ENCODE measurements at regions not wholly inside any gene's neighbourhood (a gene's known extent, or its start where the extent isn't known, plus 50 kb on each side); places are given as distances from the start of the nearest gene placed in this dataset.
A peak's percentile ranks its signal among the peaks of the same experiment; 100 is the strongest.

DNA sequence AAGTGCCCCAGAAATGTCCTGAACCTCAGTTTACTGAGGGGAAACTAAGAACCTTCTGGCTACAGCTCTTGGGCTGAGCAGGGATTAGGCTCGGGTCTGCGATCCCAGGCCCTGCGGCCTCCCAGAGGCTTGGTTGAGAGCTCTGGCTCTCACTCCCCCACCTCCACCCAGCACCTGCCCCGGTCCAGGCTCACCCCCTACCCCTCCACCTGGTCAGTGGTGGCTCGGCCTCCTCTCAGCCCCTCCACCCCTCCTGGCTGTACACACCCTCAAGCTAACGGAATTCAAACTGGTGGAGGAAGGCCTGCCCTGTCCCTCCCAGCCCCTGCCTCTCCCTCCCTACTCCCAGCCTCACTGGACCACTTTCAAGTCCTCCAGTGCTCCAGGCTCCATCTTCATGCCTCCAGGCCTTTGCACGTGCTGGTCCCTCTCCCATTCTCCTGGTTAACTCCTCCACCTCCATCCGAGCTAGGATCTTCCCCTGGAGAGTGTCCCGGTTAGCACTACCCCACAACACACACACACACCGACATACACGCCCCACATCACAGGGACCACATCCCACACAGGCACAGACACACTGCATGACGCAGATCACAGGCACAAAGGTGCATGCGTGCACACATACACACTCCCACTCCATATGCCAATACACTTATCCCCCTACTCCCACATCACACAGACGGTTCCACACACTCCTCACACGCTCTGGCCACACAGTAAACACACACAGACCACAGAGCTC, 130.9 kb downstream of the C9orf50 start:
- no peak for DNase-seq (ENCODE audit: low read depth)

DNA sequence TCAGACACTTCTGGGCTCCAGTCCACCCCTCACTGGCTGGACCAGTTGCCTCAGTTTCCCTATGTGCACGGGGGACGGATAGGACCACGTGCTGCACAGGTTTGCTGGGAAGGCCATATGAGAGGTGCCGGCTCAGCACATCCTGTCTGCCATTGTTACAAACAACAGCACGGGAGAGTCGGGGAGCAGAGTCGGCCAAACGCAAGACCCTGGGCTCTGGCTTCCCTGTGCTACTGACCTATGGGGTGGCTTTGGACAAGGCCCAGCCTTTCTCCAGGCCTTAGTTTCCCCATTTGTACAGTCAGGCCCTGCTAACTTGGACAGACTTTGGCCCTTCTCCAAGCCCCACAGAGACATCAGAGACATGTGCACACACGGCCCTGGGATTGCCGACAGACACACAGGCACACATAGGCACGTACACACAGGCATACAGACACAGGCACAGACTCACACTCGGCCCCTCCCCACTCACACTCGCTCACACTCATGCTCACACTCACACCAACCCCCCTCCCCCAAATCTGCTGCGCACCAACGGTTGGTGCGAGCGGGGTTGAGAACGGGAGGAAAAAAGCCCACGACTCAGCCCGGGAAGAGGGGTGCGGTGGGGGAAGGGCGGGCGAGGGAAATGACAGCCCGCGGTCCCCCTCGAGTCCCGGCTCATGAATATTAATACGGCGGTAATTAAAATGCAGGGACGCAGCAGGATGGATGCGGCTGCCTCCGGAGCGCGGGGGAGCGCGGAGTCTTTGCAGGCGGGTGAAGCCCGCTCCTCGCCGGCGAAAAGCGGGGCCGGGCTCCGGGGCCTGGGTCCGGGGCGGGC, 133.0 kb downstream of the C9orf50 start:
- peak; percentile 68 for DNase-seq (ENCODE audit: low read depth)

DNA sequence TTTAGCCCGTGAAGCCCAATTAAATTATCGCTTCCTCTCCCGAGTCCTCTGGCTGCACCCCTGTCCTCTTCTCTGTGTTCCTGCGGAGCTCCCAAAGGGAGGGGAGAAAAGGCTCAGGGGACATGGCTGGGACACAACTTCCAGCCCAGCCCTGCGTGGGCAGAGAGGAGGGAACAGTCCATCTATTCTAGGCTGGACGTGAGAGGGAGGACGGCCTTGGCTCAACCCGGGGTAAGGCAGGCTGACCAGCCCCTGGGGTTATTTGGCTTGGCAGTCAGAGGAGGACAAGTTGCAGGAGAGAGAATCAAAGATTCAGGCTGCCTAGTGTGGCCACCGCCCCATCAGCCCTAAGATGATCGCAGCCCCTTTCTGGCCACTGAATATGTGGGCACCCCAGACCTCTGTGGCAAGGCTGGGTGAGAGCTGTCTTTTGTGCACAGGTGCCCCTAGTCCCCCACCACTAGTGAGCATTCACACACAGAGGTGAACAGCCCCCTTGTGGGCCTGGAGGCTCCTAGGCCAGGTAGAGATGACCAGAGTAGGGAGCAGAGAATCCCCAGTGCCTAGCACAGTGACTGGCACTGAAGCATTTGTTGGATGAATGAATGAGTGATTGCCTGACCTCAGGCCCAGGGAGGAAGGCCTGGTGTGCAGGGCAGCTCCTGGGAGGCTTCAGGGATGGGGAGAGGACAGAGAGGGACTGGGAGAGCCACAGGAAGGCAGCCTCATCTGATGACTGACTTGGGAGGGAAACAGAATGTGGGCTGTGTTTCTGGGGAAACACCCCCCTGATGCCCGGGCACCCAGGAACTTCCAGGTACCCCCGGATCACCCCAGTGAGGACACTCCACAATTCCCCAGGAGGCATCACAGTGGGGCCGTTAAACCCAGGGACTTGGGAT, 133.9 kb downstream of the C9orf50 start:
- peak; percentile 94 for DNase-seq (ENCODE audit: low read depth)

DNA sequence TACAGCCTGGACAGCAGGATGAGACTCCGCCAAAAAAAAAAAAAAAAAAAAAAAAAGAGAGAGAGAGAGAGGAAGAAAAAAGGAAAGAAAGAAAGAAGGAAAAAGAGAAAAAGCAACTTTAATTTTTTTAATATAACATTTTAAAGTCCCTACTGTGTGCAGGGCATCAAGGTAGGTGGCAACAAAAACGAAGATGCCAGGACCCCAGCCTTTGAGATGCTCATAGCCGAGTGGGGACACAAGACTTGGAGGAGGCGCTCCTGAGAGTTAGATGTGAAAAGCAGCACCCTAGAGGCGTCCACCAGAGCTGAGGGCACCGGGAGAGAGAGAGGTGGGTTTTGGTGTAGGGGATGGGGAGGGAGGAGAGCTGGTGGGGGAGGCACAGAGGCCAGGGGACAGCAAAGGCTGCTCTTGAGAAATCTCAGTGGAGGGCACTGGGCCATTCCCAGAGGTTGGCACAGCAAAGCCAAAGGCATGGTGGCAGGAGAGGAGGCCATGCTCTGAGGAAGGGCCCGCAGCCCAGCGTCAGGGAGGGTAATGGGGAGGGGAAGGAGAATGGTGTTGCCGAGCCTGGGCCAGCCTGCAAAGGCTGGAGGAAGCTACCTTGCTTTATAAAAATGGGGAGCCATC, 135.6 kb downstream of the C9orf50 start:
- no peak for DNase-seq (ENCODE audit: low read depth)

DNA sequence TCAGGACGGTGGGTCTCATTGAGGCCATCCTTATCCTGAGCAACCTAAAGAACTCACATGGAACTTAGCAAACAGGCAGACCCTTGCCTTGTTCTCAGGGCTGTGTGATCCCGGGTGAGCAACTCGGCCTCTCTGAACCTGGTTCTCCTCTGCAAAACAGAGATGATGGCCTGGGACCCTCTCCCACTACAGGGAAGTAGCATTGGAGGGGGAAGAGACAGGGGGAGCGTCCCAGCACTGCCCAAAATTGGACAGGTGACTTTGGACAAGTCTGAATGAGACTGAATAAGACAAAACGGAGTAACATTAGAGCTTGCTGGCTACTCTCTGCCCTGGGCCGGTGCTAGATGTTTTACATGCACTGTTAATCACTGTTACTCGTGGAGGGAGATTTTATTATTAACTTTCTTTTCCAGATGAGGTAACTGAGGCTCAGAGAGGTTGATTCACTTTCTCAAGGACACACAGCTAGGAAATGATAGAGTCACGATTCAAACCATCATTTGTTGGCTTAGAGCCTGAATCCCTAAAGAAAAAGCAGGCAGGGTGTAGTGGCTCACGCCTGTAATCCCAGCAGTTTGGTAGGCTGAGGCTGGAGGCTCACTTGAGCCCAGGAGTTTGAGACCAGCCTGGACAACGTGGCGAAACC, 136.4 kb downstream of the C9orf50 start:
- no peak for DNase-seq (ENCODE audit: low read depth)

DNA sequence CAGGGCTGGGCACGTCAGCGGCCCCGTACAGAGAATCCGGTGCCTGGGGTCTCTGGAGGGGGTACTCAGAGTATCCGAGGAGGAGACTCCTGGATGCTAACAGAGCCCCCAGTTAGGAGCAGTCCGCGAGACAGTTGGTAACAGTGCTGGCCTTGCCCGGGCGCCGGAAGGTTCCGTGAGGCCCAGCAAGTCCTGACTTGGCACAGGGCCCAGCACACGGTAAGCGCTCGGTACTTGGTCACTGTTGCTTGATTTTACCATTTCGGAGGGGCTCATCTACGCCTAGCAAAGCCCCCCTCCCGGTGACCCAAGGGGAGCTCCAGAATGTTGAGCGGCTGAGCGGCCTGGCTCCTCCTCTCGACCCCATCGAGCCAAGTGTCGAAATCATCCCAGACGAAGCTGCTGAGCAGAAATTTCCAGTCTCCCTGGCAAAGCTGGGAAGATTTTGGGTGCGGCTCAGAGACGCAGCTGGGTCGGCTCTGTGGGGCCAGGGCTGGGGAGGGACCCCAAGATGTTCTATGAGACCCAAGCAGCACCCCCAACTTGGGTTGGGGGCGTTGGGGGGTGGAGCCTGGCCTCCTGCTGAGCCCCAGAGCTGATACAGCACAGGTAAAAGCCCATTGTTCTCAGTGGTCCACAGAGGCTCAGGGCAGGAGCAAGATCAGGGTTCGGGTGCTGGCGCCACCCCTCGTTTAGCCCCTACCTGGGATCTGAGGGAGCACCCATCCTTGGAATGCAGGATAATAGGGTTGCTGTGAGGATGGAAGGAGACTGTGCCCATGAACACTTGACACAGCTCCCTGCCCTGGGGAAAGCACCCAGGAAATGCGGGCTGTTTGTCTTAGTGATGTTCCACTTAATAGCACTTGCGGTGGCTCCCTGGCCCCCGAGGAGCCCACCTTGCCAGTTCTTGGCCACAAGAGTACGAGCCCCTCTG, 137.2 kb downstream of the C9orf50 start:
- DNase-seq (ENCODE audit: low read depth) = peak; percentile 88

DNA sequence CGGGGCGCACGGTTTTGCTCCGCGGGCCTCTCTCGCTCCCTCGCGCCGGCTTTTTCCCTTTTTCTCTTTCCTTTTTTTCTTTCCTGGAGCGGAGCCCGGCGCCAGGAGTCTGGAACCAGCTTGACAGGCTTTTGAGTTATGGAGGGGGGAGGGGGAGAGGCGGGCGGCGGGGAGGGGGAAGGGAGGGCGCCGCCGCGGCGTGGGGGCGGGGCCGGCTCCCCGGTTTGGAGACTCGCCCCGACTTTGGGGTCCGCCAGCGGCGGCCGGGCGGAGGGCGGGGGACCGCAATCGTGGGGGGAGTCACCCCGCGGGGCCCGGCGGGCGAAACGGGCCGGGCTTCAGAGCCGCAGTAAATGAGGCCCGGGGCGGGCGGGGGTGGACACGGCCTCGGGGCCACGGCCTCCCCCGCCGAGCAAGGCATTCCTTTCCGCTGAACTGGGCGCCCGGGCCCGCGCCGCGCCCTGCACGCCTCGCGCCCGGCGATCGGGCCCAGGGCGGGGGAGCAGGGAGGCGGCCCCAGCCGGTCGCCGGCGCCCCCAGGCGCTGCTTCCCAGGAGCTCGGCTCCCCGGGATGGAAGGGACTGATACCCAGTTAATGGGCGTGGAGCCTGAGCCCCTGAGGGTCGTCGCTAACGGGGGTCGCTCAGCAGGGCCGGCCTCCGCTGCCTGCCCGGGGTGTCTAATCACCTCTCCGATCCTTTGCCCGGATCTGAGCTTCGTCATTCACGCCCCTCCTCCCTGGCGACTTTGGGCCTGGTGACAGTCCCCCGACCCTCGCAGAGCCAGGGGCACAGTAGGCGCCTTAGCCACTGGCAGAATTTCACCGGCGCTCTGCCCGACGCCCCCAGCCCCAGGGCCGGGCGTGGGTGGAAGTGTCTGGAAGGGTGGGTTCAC, 138.1 kb downstream of the C9orf50 start:
- peak; percentile 95 for DNase-seq (ENCODE audit: low read depth)

DNA sequence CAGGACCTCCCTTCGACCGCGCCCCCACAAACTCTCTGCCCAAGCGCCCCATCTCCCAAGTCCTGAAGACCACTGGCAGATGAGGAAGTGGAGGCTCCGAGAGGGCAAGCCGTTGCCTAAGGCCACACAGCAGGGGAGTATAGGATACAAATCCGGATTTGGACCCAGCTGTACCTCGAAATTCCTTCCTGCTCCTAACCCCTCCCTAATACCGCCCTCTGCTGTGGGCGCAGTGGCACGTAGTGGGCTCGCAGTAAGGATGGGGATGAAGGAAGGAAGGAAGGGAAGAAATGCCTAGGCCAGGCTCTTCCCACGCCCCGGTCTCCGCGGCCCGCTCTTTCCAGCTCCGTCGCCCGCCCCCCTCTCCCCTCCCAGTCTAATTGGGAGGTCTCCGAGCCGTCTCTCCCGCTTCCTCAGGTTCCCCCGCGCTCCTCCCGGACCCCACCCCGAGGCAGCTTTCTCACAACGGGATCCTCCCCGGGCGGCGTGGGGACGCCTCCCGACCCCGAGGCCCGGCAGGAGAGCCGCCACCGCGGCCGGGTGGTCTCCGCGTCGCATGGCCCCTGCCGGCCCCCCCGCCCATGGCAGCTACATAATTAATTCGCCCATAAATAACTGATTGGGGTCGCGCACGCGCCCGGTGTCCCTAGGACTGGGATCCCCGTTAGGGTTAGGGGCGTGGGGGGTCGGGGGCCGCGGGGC, 138.9 kb downstream of the C9orf50 start:
- DNase-seq (ENCODE audit: low read depth) = peak; percentile 60

DNA sequence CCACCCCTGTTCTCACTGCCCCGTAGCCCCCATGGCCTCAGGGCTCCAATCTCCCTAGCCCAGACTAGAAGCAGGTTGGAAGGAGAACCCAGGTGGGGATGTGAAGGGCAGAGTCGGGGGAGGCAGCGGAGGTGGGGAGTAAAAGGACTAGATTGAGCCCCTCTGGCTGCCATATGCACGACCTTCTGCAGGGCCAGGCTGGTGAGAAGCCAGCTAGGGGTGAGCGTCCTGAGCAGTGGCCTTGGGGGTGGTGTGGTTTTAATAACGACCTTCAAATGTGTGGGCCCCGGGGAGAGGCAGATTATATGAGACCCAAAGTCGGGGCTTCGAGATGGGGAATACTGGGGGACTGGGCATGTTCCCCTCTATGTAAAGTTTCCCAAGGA, 139.5 kb downstream of the C9orf50 start:
- no peak for DNase-seq (ENCODE audit: low read depth)

DNA sequence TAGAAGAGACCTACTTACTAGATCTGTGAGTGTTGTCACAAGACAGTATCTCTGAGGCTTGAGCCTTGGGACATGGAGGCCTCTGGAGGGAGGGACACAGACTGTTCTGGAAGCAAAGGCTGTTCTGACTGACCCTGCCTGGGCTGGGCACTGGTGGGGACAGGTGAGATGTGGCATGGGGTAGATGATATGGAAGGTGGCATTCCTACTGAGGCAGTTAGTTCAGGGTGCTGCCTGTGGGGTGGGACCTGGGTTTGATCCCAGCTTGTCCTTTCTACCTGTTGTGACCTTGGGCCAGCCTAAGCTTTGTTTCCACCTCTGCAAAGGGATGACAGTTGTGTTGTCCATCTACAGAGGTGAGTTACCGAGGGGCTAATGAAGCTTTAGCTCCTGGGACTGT, 140.2 kb downstream of the C9orf50 start:
- DNase-seq (ENCODE audit: low read depth) = no peak

DNA sequence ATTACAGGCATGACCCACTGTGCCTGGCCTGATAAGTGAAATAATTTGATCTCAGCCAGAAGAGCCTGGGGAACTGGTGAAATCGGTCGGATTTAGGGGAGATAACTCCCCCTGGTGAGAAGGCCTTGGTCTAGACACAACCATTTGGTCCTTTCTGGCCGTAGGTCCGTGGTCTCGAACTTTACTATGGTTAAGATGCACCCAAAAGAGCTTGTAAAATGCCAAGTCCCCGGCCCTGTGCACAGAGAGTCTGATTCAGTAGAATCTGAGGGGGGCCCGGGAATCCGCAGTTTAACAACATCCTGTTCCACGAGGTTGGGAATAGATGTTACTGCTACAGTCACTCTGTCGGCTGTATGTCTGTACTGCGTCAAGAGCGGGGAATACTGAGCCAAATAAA, 140.7 kb downstream of the C9orf50 start:
- DNase-seq (ENCODE audit: low read depth) = no peak

DNA sequence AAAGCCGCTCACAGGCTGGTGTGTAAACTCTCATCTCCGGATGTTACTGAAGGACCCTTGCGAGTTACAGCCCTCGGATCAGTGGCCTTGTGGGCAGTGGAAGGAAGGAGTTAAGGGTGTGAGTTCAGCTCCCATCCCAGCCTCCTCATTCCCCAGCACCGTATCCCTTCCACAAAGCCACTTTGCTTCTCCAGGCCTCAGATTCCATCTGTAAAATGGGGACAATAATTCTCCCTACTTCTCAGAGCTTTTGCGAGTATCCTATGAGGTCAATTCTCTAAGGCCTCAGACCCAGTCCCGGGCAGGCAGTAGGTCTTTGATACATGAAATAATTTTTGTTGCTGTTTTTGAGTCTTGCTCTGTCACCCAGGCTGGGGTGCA, 141.3 kb downstream of the C9orf50 start:
- DNase-seq (ENCODE audit: low read depth) = no peak

DNA sequence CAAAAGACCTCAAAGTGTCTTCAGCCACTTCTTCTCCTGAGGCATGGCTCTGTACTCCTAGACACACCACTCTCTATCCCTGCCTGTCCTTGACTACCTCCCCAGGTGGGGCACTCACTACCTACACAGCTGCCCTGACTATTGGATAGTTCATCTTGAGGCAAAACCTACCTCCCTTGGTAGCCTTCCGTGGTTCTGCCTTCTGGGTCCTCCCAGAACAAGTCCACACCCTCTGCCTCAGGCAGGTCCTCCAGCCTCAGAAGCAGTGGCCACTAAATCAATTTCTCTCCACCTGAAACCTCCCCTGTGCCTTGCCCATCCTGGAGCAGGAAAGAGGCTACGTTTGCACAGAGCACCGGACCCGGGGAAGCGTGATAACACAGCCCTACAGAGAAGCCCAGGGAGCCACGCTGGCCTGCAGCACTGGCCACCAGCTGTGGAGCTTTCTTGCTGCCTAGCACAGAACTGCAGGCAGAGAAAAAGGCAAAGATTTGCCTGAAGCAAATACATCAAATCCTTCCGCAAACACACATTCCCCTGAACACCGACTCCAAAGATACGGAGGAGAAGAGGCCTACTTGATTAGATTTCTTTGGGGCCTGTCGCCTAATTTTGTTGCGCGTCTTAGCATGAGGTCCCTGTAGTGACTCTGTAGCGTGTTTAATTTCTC, 141.8 kb downstream of the C9orf50 start:
- DNase-seq (ENCODE audit: low read depth) = no peak

DNA sequence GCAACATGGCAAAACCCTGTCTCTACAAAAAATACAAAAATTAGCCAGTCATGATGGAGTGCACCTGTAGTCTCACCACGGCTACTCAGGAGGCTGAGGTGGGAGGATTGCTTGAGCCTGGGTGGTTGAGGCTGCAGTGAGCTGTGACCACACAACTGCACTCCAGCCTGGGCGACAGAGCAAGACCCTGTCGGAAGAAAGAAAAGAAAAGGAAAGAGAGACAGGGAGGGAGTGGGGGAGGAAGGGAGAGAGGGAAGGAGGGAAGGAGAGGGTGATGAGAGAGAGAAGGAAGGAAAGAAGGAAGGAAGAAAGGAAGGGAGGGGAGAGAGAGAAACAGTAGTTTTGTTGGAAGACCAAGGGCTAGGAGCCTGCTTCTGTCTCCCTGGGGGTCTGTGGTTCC, 142.4 kb downstream of the C9orf50 start:
- DNase-seq (ENCODE audit: low read depth) = no peak

DNA sequence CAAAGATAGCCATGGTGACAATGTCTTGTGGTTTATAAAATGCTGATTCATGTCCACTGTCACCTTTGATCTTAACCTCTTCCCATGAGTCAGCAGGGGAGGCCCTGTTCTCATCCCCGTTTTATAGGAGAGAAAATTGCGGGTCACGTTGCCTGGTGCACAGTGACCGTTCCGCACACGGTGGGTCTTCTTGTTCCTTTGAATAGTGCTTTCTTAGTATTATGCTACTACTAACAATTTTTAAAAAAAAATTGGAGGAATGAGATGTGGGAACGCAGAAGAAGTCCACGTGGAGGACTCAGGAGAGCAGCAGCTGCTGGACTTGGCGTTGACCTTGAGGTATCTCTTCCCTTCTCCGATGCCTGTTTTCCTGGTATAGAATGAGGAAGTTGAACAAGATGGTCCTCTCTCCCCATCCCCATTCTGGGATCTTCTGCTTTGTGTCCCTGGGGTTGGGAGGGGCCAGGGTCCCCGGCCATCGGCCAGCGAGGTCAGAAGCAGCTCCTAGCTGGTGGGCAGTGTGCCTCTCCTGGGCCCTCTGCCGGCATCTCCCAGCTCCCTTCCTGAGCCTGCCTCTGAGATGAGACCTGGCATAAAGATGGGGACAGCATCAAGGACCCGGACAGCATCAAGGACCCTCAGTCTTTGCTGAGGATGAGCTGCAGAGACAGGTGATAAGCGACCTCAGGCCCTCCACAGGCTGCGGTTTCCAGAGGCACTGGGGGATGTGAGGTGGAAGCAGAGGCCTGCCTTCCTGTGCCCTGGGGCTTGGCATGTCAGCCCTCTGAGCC, 143.9 kb downstream of the C9orf50 start:
- peak; percentile 89 for DNase-seq (ENCODE audit: low read depth)

DNA sequence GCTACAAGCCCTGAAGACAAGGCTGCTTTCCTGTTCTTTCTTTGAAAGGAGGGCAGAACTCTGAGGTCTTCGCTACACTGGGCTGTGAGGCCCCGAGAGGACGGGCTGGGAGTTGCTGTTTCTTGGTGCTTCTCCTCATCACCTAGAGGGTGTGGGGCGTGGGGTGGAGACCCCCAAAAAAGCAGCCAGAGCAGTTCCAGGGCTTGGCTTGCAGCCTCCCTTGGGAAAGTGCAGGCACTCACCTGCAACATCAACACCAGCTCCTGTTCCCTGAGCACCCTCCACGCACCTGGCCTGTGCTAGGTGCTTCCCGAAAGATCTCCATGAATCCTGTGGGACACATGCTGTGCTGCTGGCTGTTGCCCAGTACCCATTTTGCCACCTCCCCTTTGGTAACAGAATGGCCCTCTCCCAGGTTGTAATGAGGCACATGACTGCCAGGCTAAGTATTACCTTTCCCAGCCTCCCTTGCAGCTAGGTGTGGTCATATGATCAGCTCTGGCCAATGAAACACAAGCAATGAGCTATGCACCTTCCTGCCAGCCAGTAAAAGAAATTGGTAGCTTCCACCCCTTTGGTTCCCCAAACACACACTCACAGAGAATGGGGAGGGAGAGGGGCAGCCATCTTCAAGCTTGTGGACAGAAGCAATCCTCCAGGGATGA, 146.0 kb downstream of the C9orf50 start:
- DNase-seq (ENCODE audit: low read depth) = no peak

Measured in M059J (cell line).